Peyer's patch (tissue), 4 donors: ENCODE measurements at regions not wholly inside any gene's neighbourhood (a gene's known extent, or its start where the extent isn't known, plus 50 kb on each side); places are given as distances from the start of the nearest gene placed in this dataset.

Experiments used
- DNase-seq, 3 donors: peaks; one replicate each; pipeline ENCODE4 v3.0.0-alpha.2; 2017 to 2019
- H3K27ac ChIP-seq, 4 donors: fragments of 200-600 bp; sonication (generic); one replicate each; pipeline ENCODE4 v1.5.1; 2016 to 2019
- H3K27me3 ChIP-seq, 2 donors: fragments of 200-600 bp; sonication (generic); one replicate each; pipeline ENCODE4 v1.5.1; 2019
- H3K36me3 ChIP-seq, 3 donors: fragments of 200-600 bp; sonication (generic); one replicate each; pipeline ENCODE4 v1.5.1; 2016 to 2019
- H3K4me1 ChIP-seq, 4 donors: fragments of 200-600 bp; sonication (generic); one replicate each; pipeline ENCODE4 v1.5.1; 2016 to 2019
- H3K4me3 ChIP-seq, 4 donors: fragments of 200-600 bp; sonication (generic); 1 replicate in 3 of 4; 2 replicates in 1 of 4; pipeline ENCODE4 v1.5.1; 2016 to 2019; ENCODE audit warnings: mild to moderate bottlenecking in 1 of 4
- H3K9me3 ChIP-seq, 4 donors: fragments of 200-600 bp; sonication (generic); one replicate each; pipeline ENCODE4 v1.5.1; 2016 to 2019; ENCODE audit warnings: mild to moderate bottlenecking in 1 of 4
- POLR2A ChIP-seq, 2 donors: fragments of 450-650 bp; IDR thresholded peaks; one replicate each; pipeline ENCODE4 v1.5.1; 2017; ENCODE audit warnings: antibody characterized with exemption in 2 of 2, mild to moderate bottlenecking in 2 of 2, moderate library complexity in 2 of 2
- TF ChIP-seq, protein P1 (sequence below), 6 experiments: fragments of 450-650 bp in 4 of 6; fragments of 200-600 bp in 2 of 6; sonication (generic) in 1 of 6; IDR thresholded peaks; one replicate each; pipeline ENCODE4 v1.5.1; 2017 to 2019; ENCODE audit warnings: antibody characterized with exemption in 6 of 6, mild to moderate bottlenecking in 3 of 6, moderate library complexity in 1 of 6

DNA sequence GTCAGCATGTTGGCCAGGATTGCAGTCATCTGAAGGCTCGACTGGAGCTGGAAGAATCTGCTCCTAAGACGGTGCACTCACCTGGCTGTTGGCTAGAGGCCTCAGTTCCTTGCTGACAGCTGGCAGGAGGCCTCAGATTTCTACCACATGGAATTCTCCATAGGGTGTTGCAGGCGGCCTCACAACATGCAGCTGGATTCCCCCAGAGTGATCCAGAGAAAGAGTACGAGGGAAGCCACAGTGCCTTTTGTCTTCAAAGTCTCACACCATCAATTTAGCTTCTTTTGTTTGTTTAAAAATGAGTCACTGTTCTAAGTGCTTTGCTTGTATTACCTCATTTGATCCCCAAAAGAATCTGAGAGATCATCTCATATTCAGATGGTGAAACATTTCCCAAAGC, 65.5 kb upstream of the FYN start:
- TF ChIP-seq POLR2A (IDR thresholded peaks at IDR 0.05): no peak
- TF ChIP-seq, protein P1, sequence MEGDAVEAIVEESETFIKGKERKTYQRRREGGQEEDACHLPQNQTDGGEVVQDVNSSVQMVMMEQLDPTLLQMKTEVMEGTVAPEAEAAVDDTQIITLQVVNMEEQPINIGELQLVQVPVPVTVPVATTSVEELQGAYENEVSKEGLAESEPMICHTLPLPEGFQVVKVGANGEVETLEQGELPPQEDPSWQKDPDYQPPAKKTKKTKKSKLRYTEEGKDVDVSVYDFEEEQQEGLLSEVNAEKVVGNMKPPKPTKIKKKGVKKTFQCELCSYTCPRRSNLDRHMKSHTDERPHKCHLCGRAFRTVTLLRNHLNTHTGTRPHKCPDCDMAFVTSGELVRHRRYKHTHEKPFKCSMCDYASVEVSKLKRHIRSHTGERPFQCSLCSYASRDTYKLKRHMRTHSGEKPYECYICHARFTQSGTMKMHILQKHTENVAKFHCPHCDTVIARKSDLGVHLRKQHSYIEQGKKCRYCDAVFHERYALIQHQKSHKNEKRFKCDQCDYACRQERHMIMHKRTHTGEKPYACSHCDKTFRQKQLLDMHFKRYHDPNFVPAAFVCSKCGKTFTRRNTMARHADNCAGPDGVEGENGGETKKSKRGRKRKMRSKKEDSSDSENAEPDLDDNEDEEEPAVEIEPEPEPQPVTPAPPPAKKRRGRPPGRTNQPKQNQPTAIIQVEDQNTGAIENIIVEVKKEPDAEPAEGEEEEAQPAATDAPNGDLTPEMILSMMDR (IDR thresholded peaks at IDR 0.05): no peak
- no peaks in the 10 kb centered on the region for H3K27me3 ChIP-seq
- no peak overlapping the region for H3K27ac ChIP-seq
- no peaks in the 10 kb centered on the region for H3K36me3 ChIP-seq
- H3K4me3 ChIP-seq: no peak overlapping the region
- no peaks in the 10 kb centered on the region for H3K4me1 ChIP-seq
- no peak for DNase-seq
- no peaks in the 10 kb centered on the region for H3K9me3 ChIP-seq

- Histone ChIP-seq H3K27ac (no peak overlapping the region), H3K9me3 (no peaks in the 10 kb centered on the region), H3K36me3 (no peaks in the 10 kb centered on the region), H3K27me3 (no peaks in the 10 kb centered on the region), H3K4me3 (no peak overlapping the region), H3K4me1 (no peaks in the 10 kb centered on the region)
- no peak for TF ChIP-seq POLR2A (IDR thresholded peaks at IDR 0.05)
- TF ChIP-seq, protein P1 (IDR thresholded peaks at IDR 0.05): no peak
- DNase-seq: no peak
Measured at GRCh38 chr6:111939902-111940301, 66.7 kb upstream of the FYN start.

DNA sequence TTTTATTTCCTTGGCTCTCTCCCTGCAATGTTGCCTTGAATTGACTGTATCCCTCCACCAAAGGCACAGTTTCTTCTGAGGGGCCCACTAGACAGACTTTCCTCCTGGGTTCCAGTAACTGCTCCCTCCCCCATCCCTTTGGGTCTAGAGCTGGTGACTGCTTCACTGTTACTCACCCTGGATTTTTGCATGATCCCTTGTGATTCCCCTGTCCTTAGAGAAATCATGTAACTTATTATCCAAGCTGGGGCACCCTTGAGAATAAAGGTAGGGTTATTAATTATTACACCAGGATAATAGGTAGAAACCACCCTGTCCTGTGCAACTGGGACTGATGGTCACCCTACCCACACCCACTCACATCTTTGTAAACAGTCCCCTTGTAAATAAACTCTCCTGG, 67.5 kb upstream of the FYN start:
- no peaks in the 10 kb centered on the region for H3K27me3 ChIP-seq
- no peaks in the 10 kb centered on the region for H3K9me3 ChIP-seq
- DNase-seq: no peak
- TF ChIP-seq, protein P1 (IDR thresholded peaks at IDR 0.05): no peak
- no peak for TF ChIP-seq POLR2A (IDR thresholded peaks at IDR 0.05)
- no peak overlapping the region for H3K27ac ChIP-seq
- no peak overlapping the region for H3K4me3 ChIP-seq
- no peaks in the 10 kb centered on the region for H3K4me1 ChIP-seq
- no peaks in the 10 kb centered on the region for H3K36me3 ChIP-seq

DNA sequence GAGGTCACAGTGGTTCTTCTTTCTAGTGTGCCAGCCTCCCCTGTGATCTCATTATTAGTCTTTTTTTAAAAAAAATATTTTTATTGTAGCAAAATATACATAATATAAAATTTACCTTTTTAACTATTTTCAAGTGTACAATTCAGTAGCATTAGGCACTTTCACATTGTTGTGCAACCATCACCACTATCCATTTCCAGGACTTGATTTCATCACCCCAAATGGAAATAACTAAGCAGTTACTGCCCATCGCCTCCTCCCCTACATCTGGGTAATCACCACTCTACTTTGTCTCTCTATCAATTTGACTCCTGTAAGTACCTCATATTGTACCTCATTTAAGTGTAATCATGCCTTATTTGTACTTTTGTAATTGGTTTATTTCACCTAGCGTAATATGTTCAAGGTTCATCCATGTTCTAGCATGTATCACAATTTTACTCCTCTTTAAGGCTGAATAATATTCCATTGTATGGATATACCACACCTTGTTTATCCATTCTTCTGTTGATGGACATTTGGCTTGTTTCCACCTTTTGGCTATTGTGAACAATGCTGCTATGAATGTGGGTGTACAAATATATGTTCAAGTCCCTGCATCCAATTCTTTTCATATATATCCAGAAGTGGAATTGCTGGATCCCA, 68.6 kb upstream of the FYN start:
- Histone ChIP-seq H3K36me3 (no peaks in the 10 kb centered on the region), H3K27ac (no peak overlapping the region), H3K27me3 (no peaks in the 10 kb centered on the region), H3K4me3 (no peak overlapping the region), H3K9me3 (no peaks in the 10 kb centered on the region), H3K4me1 (no peaks in the 10 kb centered on the region)
- no peak for DNase-seq
- no peak for TF ChIP-seq POLR2A (IDR thresholded peaks at IDR 0.05)
- TF ChIP-seq, protein P1 (IDR thresholded peaks at IDR 0.05): no peak

- Histone ChIP-seq H3K27me3 (no peaks in the 10 kb centered on the region), H3K9me3 (no peaks in the 10 kb centered on the region), H3K4me3 (no peak overlapping the region), H3K36me3 (no peaks in the 10 kb centered on the region), H3K4me1 (no peaks in the 10 kb centered on the region), H3K27ac (no peak overlapping the region)
- no peak for TF ChIP-seq POLR2A (IDR thresholded peaks at IDR 0.05)
- TF ChIP-seq, protein P1 (IDR thresholded peaks at IDR 0.05): no peak
- no peak for DNase-seq
Measured at GRCh38 chr6:111942561-111942960, 69.3 kb upstream of the FYN start.

DNA sequence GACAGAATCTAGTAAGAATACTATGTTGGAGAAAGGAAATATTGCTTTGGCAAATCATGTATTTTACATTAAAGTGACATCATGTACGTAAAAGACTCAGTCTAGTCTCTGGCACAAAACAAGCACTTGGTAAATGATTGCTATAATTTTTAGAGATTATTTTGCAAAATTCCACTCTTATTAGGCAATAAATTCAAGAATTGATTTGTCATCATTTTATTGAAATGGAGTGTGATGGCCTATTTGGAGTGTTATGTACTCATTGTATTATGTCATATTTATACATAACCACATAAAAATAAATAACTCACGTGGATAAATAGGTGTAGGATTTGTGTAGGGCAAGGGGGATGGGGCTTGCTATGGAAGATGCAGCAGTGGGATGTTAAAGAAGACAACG, 70.0 kb upstream of the FYN start:
- DNase-seq: no peak
- TF ChIP-seq, protein P1 (IDR thresholded peaks at IDR 0.05): no peak
- TF ChIP-seq POLR2A (IDR thresholded peaks at IDR 0.05): no peak
- H3K36me3 ChIP-seq: no peaks in the 10 kb centered on the region
- no peaks in the 10 kb centered on the region for H3K4me1 ChIP-seq
- no peaks in the 10 kb centered on the region for H3K9me3 ChIP-seq
- H3K27ac ChIP-seq: no peak overlapping the region
- no peak overlapping the region for H3K4me3 ChIP-seq
- no peaks in the 10 kb centered on the region for H3K27me3 ChIP-seq
